CD4-positive, alpha-beta T cell (primary cell): ENCODE measurements at regions not wholly inside any gene's neighbourhood (a gene's known extent, or its start where the extent isn't known, plus 50 kb on each side); places are given as distances from the start of the nearest gene placed in this dataset.

ENCODE experiments used
- ATAC-seq: fragments of 200-7000 bp; cut with Tn5 transposase; one replicate; pipeline ENCODE4 v1.10.0; 2022; ENCODE audit warnings: mild to moderate bottlenecking; ENCODE audit not compliant: poor library complexity
- CTCF ChIA-PET: fragments of 350-600 bp; sonication (Branson Sonifier 250); formaldehyde crosslinking; loops from one replicate; lab custom pipeline; 2021; ENCODE audit warnings: antibody characterized with exemption, inconsistent platforms; lab: Charles Lee
- POLR2A ChIA-PET: fragments of 350-600 bp; sonication (Branson Sonifier 250); formaldehyde crosslinking; loops from one replicate; lab custom pipeline; 2021; ENCODE audit warnings: antibody characterized with exemption, inconsistent platforms; lab: Charles Lee
- DNase-seq, 14 experiments: peaks; one replicate each; pipeline ENCODE4 v3.0.0-alpha.2; 2013 to 2020; ENCODE audit warnings: mixed read lengths in 2 of 14
- H3K27ac ChIP-seq, 2 donors: one replicate each; pipeline versions ENCODE4 v1.5.1 to v1.7.0; 2013; ENCODE audit warnings: low read length in 2 of 2, low read depth in 1 of 2, mild to moderate bottlenecking in 1 of 2
- H3K27me3 ChIP-seq, 2 experiments: 1 replicate in 1 of 2; 2 replicates in 1 of 2; pipeline versions ENCODE4 v1.6.1 to v1.7.0; 2013; ENCODE audit warnings: low read length in 2 of 2, control low read depth in 1 of 2, mild to moderate bottlenecking in 1 of 2, moderate library complexity in 1 of 2; ENCODE audit not compliant: insufficient read depth in 2 of 2, control insufficient read depth in 1 of 2
- H3K36me3 ChIP-seq: one replicate; pipeline ENCODE4 v1.6.1; 2013; ENCODE audit warnings: low read length, control low read depth; ENCODE audit not compliant: insufficient read depth
- H3K4me1 ChIP-seq: one replicate; pipeline ENCODE4 v1.6.1; 2013; ENCODE audit warnings: low read length, control low read depth; ENCODE audit not compliant: insufficient read depth
- H3K4me3 ChIP-seq: one replicate; pipeline ENCODE4 v1.5.1; 2013; ENCODE audit warnings: mild to moderate bottlenecking, low read length, moderate library complexity
- H3K9me3 ChIP-seq, 2 experiments: 1 replicate in 1 of 2; 2 replicates in 1 of 2; pipeline versions ENCODE4 v1.6.1 to v1.7.0; 2013; ENCODE audit warnings: low read length in 2 of 2, mild to moderate bottlenecking in 2 of 2, control low read depth in 1 of 2, moderate library complexity in 1 of 2; ENCODE audit not compliant: control insufficient read depth in 1 of 2, insufficient read depth in 1 of 2
- H3K27ac Mint-ChIP-seq: one replicate; pipeline ENCODE4 v1.8.0; 2020; ENCODE audit warnings: mixed read lengths
- H3K27me3 Mint-ChIP-seq: one replicate; pipeline ENCODE4 v1.8.0; 2021; ENCODE audit warnings: mixed read lengths
- H3K36me3 Mint-ChIP-seq: one replicate; pipeline ENCODE4 v1.8.0; 2021; ENCODE audit warnings: low read depth, mixed read lengths
- H3K4me1 Mint-ChIP-seq: one replicate; pipeline ENCODE4 v1.8.0; 2021; ENCODE audit warnings: low read depth, mixed read lengths
- H3K4me3 Mint-ChIP-seq: one replicate; pipeline ENCODE4 v1.8.0; 2020; ENCODE audit warnings: mild to moderate bottlenecking, mixed read lengths
- H3K9me3 Mint-ChIP-seq: one replicate; pipeline ENCODE4 v1.8.0; 2020; ENCODE audit warnings: mixed read lengths
- CTCF ChIP-seq: fragments of 200-600 bp; IDR thresholded peaks from one replicate; pipeline ENCODE4 v1.8.0; 2022; ENCODE audit warnings: antibody characterized with exemption, mild to moderate bottlenecking
- intact Hi-C, 2 experiments: fragments of 100-400 bp; cut with DNase I in 1 of 2; cut with micrococcal nuclease in 1 of 2; formaldehyde crosslinking; loops; one replicate each; pipeline versions ENCODE4 v1.15.1 to v1.9.0; 2023 to 2025; cut with DNase I, micrococcal nuclease

- TF ChIP-seq CTCF, result no peak
- H3K9me3 Mint-ChIP-seq, result no peaks in the 10 kb centered on the region
- Histone ChIP-seq H3K9me3 (no peaks in the 10 kb centered on the region), H3K4me1 (no peaks in the 10 kb centered on the region), H3K27me3 (no peaks in the 10 kb centered on the region), H3K4me3 (no peak overlapping the region), H3K36me3 (no peaks in the 10 kb centered on the region), H3K27ac (no peak overlapping the region)
- DNase-seq (no peak), ATAC-seq (no peak)
- CTCF ChIA-PET, result no interaction called here
- POLR2A ChIA-PET, result interaction anchor here (1.0 kb wide), 1 partner anchor 193 kb away, joined by 5 read pairs; the partner anchor contains the start of gene NFKBIA
- H3K4me1 Mint-ChIP-seq, result peaks cover 18% of the 10 kb centered on the region
- intact Hi-C loops, result loop anchor here in 1 of 2 experiments (5.0 kb wide), 1 partner anchor 59 kb away; no protein-coding TSS in a partner anchor
- H3K27me3 Mint-ChIP-seq, result no peaks in the 10 kb centered on the region
- H3K27ac Mint-ChIP-seq, result no peak overlapping the region
- H3K4me3 Mint-ChIP-seq, result no peak overlapping the region
- peaks cover 26% of the 10 kb centered on the region for H3K36me3 Mint-ChIP-seq
Observed at GRCh38 chr14:35211067-35211466, 81.1 kb upstream of the PSMA6 start.

- intact Hi-C loops, result loop anchor here in 1 of 2 experiments (5.0 kb wide), 1 partner anchor 60 kb away; no protein-coding TSS in a partner anchor
- Mint-ChIP-seq H3K27me3 (no peaks in the 10 kb centered on the region), H3K9me3 (no peaks in the 10 kb centered on the region), H3K36me3 (peaks cover 27% of the 10 kb centered on the region), H3K4me3 (no peak overlapping the region), H3K4me1 (peaks cover 14% of the 10 kb centered on the region), H3K27ac (no peak overlapping the region)
- Histone ChIP-seq H3K4me1 (no peaks in the 10 kb centered on the region), H3K27ac (no peak overlapping the region), H3K9me3 (no peaks in the 10 kb centered on the region), H3K27me3 (no peaks in the 10 kb centered on the region), H3K36me3 (no peaks in the 10 kb centered on the region), H3K4me3 (no peak overlapping the region)
- ATAC-seq, result no peak
- ChIA-PET CTCF (no interaction called here), POLR2A (interaction anchor here (0.9 kb wide), 1 partner anchor 10 kb away, joined by 3 read pairs; no protein-coding TSS in a partner anchor)
- no peak for DNase-seq
- TF ChIP-seq CTCF, result no peak
Observed at GRCh38 chr14:35212471-35213142, 79.6 kb upstream of the PSMA6 start.

GRCh38 chr14:35213143-35213788 lies 78.9 kb upstream of the PSMA6 start:
- DNase-seq (no peak), ATAC-seq (no peak)
- no peak for TF ChIP-seq CTCF
- Histone ChIP-seq H3K4me3 (no peak overlapping the region), H3K27me3 (no peaks in the 10 kb centered on the region), H3K36me3 (no peaks in the 10 kb centered on the region), H3K27ac (no peak overlapping the region), H3K4me1 (no peaks in the 10 kb centered on the region), H3K9me3 (no peaks in the 10 kb centered on the region)
- POLR2A ChIA-PET, result no interaction called here
- H3K4me3 Mint-ChIP-seq, result no peak overlapping the region
- intact Hi-C loops, result loop anchor here in 1 of 2 experiments (5.0 kb wide), 1 partner anchor 61 kb away; no protein-coding TSS in a partner anchor
- H3K27me3 Mint-ChIP-seq, result no peaks in the 10 kb centered on the region
- CTCF ChIA-PET, result no interaction called here
- H3K9me3 Mint-ChIP-seq, result no peaks in the 10 kb centered on the region
- H3K36me3 Mint-ChIP-seq, result peaks cover 31% of the 10 kb centered on the region
- H3K4me1 Mint-ChIP-seq, result peaks cover 14% of the 10 kb centered on the region
- H3K27ac Mint-ChIP-seq, result no peak overlapping the region
